Activated B cell treated with CpG ODN at 0.5 μM for 24 hours (primary cell): ENCODE measurements at regions not wholly inside any gene's neighbourhood (a gene's known extent, or its start where the extent isn't known, plus 50 kb on each side); places are given as distances from the start of the nearest gene placed in this dataset.

Experiments
- ATAC-seq: fragments of 200-7000 bp; cut with Tn5 transposase; one replicate; pipeline ENCODE4 v1.10.0; 2021; ENCODE audit warnings: low read depth, mild to moderate bottlenecking, moderate library complexity
- CTCF ChIA-PET: fragments of 350-600 bp; sonication (Branson Sonifier 250); formaldehyde crosslinking; loops from one replicate; lab custom pipeline; 2021; ENCODE audit warnings: antibody characterized with exemption; lab: Charles Lee
- POLR2A ChIA-PET: fragments of 350-600 bp; sonication (Branson Sonifier 250); formaldehyde crosslinking; loops from one replicate; lab custom pipeline; 2021; ENCODE audit warnings: antibody characterized with exemption; lab: Charles Lee
- DNase-seq: peaks from one replicate; pipeline ENCODE4 v3.0.0; 2022
- H3K27ac Mint-ChIP-seq: one replicate; pipeline ENCODE4 v1.8.0; 2020; ENCODE audit warnings: mixed read lengths
- H3K27me3 Mint-ChIP-seq: one replicate; pipeline ENCODE4 v1.8.0; 2021; ENCODE audit warnings: mixed read lengths
- H3K36me3 Mint-ChIP-seq: one replicate; pipeline ENCODE4 v1.8.0; 2021; ENCODE audit warnings: low read depth, mixed read lengths
- H3K4me1 Mint-ChIP-seq: one replicate; pipeline ENCODE4 v1.8.0; 2021; ENCODE audit warnings: mixed read lengths
- H3K4me3 Mint-ChIP-seq: one replicate; pipeline ENCODE4 v1.8.0; 2020; ENCODE audit warnings: mild to moderate bottlenecking, mixed read lengths
- H3K9me3 Mint-ChIP-seq: one replicate; pipeline ENCODE4 v1.8.0; 2020; ENCODE audit warnings: mixed read lengths
- intact Hi-C: fragments of 100-400 bp; cut with micrococcal nuclease; formaldehyde crosslinking; loops from one replicate; pipeline ENCODE4 v1.15.1; 2024
- TF ChIP-seq, protein P1 (sequence below): fragments of 200-600 bp; IDR thresholded peaks from one replicate; pipeline ENCODE4 v1.8.0; 2022; ENCODE audit warnings: antibody characterized with exemption, mild to moderate bottlenecking

DNA sequence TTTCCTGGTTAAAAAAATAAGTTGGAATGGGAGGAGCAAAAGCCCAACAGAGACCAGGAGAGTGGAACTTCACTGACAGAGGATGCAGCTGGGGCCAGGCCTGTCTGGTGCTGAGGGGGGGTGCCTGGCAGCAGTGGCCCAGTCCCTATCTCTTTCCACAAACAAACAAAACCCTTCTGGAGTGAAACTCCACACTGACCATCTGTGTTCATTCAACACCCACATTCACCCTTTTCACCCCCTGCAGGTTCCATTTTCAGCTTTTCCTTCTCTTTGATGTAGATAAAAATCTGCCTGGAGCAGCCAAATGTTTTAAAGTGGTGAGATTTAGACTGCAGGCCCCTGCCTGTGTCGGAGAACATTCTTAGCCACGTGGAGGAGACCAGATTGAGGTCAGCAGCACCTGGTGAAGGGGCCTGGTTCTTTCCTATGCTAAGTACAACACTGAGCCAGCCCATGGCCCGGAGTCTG is 161.4 kb upstream of the CDH11 start:
- TF ChIP-seq, protein P1, sequence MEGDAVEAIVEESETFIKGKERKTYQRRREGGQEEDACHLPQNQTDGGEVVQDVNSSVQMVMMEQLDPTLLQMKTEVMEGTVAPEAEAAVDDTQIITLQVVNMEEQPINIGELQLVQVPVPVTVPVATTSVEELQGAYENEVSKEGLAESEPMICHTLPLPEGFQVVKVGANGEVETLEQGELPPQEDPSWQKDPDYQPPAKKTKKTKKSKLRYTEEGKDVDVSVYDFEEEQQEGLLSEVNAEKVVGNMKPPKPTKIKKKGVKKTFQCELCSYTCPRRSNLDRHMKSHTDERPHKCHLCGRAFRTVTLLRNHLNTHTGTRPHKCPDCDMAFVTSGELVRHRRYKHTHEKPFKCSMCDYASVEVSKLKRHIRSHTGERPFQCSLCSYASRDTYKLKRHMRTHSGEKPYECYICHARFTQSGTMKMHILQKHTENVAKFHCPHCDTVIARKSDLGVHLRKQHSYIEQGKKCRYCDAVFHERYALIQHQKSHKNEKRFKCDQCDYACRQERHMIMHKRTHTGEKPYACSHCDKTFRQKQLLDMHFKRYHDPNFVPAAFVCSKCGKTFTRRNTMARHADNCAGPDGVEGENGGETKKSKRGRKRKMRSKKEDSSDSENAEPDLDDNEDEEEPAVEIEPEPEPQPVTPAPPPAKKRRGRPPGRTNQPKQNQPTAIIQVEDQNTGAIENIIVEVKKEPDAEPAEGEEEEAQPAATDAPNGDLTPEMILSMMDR = no peak
- intact Hi-C loops = no loop called here
- ChIA-PET CTCF (no interaction called here), POLR2A (no interaction called here)
- H3K27ac Mint-ChIP-seq = no peak overlapping the region
- H3K27me3 Mint-ChIP-seq = no peaks in the 10 kb centered on the region
- H3K4me3 Mint-ChIP-seq = no peak overlapping the region
- no peaks in the 10 kb centered on the region for H3K36me3 Mint-ChIP-seq
- H3K4me1 Mint-ChIP-seq = no peaks in the 10 kb centered on the region
- no peak for DNase-seq
- no peak for ATAC-seq
- H3K9me3 Mint-ChIP-seq = no peaks in the 10 kb centered on the region

DNA sequence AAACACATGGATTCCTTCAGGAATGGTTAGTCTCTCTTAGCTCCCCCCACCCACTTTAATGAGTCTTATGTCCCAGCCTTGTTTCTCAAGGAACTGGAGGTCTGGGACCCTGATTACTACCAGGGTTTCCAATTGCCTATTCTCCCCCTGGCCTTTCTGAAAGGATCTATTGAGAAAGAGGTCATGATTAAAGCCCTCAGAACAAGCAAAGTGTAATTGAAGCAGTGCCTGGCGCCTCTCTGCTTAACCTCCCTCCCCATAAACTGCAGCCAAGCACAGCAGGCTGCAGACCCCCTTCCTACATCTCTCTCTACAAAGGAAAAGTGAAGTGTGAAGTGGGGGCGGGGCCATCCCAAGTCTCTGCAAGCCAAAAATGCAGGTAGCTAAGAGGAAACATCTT is 159.7 kb upstream of the CDH11 start:
- intact Hi-C loops = no loop called here
- CTCF ChIA-PET = no interaction called here
- no peak overlapping the region for H3K4me3 Mint-ChIP-seq

DNA sequence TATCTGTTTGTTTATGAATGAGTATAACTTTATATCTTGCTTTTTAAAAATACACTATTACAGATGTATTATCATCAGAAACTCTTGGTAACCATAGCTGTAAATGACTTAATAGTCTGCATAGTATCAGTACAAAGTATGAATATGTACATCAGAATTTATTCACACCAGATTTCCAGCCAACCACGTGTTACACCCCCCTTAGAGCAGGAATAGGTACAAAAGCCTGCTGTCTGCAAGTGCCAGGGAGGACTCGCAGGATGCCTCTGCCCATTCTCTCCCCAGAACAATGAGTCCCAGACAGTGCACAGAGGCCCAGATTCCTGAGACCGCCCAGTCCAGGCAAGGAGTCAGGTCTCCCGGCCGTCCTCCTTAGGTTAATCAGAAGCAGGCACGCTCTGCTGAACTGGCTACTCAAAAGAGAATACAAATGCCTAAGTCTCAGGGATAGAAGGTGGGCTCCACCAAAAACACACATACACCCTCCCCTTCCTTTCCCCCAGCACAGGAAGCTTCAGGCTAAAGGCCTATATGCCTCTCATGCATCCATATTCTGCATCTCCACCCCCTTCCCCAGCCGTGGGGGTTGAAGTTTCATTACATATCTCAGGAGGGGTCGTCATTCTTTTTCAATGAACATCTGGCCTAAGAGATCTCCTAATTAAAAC is 159.1 kb upstream of the CDH11 start:
- Mint-ChIP-seq H3K4me3 (no peak overlapping the region), H3K36me3 (no peaks in the 10 kb centered on the region), H3K27ac (no peak overlapping the region), H3K27me3 (no peaks in the 10 kb centered on the region), H3K4me1 (no peaks in the 10 kb centered on the region), H3K9me3 (no peaks in the 10 kb centered on the region)
- ChIA-PET CTCF (no interaction called here), POLR2A (no interaction called here)
- intact Hi-C loops = no loop called here
- ATAC-seq (no peak), DNase-seq (no peak)
- TF ChIP-seq, protein P1 = no peak

More for the DNA sequence above, 159.7 kb upstream of the CDH11 start:
- no peaks in the 10 kb centered on the region for H3K4me1 Mint-ChIP-seq
- DNase-seq (no peak), ATAC-seq (no peak)
- POLR2A ChIA-PET = no interaction called here
- no peak overlapping the region for H3K27ac Mint-ChIP-seq
- TF ChIP-seq, protein P1 = no peak
- H3K27me3 Mint-ChIP-seq = no peaks in the 10 kb centered on the region
- no peaks in the 10 kb centered on the region for H3K36me3 Mint-ChIP-seq
- H3K9me3 Mint-ChIP-seq = no peaks in the 10 kb centered on the region

DNA sequence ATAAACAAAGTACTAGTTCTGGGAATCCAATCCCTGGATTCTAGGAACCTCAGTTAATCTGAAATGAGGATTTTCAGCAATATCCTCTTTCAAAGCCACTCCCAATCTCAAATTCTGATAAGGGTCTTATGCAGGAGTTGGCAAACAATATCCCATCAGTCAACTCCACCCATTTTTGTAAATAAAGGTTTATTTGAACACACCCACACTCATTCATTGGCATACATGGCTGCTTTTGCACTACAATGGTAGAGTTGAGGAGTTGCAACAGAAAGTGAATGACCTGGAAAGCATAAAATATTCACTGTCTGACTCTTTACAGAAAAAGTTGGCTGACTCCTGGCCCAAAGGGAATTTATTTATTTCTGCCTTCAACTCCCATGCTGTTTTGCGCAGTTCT is 157.7 kb upstream of the CDH11 start:
- POLR2A ChIA-PET = no interaction called here
- Mint-ChIP-seq H3K27ac (no peak overlapping the region), H3K36me3 (no peaks in the 10 kb centered on the region), H3K9me3 (no peaks in the 10 kb centered on the region), H3K4me3 (no peak overlapping the region), H3K4me1 (no peaks in the 10 kb centered on the region), H3K27me3 (no peaks in the 10 kb centered on the region)
- CTCF ChIA-PET = no interaction called here
- ATAC-seq (no peak), DNase-seq (no peak)
- intact Hi-C loops = no loop called here
- TF ChIP-seq, protein P1 = no peak

DNA sequence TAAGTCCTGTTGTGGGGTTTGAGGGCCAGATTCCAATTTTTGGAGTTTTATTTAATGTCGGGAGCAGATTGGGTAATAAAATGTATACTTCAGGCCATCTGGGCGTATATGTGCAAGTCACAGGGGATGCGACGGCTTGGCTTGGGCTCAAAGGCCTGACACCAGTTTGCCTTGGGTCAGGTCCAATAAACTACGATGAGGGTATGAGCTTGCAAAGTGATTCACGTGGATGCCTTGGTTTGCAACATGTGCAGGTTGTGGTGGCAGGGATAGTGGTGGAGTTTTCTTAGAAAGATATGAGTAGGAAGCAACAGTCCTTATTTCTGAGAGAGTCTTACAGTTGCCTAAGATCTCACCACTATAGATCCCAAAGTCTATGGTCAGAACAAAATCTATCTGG is 157.0 kb upstream of the CDH11 start:
- TF ChIP-seq, protein P1 = no peak
- no peak overlapping the region for H3K27ac Mint-ChIP-seq
- no peak overlapping the region for H3K4me3 Mint-ChIP-seq
- intact Hi-C loops = no loop called here
- ATAC-seq (no peak), DNase-seq (no peak)
- H3K4me1 Mint-ChIP-seq = no peaks in the 10 kb centered on the region
- ChIA-PET CTCF (no interaction called here), POLR2A (no interaction called here)
- no peaks in the 10 kb centered on the region for H3K36me3 Mint-ChIP-seq
- no peaks in the 10 kb centered on the region for H3K27me3 Mint-ChIP-seq
- H3K9me3 Mint-ChIP-seq = no peaks in the 10 kb centered on the region
